Stimulated activated CD8-positive, alpha-beta memory T cell treated with anti-CD3 and anti-CD28 coated beads, Interleukin-15, amount 100 ng/mL, for 1 hour (primary cell): ENCODE measurements at regions not wholly inside any gene's neighbourhood (a gene's known extent, or its start where the extent isn't known, plus 50 kb on each side); places are given as distances from the start of the nearest gene placed in this dataset.

Experiments
- DNase-seq: peaks from one replicate; pipeline ENCODE4 v3.0.0-alpha.2; 2020; ENCODE audit warnings: low read depth

DNA sequence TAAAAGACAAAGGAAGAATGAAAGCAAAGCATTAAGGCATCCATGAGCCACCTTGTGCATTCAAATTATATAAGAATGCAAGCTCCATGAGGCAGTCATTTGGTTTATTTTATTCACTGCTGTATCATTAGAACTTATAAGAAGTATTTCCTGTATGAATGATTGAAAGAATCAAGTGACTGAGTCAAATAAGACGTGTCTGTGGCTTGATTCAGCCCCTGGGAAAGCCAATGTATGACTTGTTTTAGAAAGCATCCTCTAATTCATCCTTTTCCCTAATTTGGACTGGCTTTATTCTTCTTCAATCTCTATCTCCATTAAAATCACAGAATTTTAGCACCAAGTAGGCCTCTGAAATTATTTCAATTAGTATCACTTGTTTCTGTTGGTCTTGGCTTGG is 461.1 kb downstream of the LPIN1 start:
- no peak for DNase-seq

DNA sequence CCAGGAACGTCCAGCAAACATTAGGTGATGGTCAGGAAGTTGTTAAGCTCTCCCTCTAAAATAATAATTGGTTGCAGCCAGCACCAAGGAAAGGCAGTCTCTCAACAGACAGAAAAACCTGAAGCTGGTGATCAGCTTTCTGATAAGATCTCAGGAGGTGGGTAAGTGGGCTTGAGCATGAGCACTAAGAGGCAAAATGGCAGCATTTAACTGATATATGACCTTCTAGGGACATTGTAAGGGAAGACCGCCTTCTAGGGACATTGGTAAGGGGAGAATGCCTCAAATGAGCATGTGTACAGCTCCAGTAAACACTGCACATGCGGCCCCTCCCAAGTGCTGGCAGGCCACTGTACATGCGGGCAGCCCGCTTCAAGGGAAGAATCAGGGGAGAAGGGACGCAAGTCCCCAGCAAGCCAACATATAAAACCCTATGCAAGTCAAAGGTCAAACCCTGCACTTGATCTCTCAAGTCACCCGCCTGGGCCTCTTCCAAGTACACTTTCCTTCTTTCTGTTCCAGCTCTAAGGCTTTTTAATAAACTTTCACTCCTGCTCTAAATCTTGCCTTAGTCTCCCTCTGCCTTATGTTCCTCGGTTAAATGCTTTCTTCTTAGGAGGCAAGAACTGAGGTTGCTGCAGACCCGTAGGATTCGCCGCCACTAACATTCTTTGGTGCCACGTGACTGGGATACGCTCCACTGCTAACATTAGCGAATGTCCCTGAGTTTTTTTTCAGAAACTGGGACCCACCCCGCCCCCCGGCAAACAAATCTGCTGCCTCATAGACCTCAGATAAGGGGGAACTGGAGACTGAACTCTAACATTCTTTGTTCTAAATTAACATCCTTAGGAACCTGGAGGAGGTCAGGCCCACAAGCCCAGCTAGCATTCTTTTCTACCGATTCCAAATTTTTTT is 463.8 kb downstream of the LPIN1 start:
- no peak for DNase-seq

DNA sequence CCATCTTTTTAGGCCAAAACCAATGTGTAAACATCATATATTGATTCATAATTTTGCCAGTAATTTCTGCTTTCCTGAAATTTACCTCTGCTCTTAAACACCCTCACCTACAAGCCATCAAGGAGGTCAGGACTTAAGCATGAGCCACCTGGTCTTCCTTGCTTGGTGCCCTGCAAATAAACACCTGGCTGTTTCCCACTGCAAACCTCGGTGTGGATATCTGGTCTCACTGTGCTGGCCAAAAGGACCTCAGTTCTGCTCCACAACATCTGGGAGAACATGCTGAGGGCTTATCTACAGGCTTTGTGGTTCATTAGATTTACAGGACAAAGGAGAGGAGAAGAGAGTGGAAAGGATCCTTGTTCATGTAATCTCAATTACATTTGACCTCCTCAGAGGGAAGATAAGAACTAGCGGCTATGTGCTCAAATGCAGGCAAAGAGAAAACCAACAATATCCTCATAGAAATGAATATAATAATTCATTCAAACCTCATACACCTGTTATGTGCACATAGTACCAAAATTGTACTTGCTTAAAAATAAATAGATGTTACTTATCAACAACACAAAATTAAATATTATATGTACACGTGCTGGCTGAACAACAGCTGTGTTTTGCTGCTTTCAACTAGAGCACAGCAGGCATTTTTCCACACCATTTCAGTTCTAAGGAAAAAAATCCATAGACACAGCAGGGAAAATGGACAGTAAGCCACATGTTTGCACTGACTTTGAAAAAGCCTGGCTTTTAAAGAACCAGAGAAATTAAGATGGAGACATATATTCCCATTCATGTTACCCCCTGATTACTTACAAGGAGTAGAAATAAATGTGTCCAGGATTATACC is 465.1 kb downstream of the LPIN1 start:
- DNase-seq: no peak

DNA sequence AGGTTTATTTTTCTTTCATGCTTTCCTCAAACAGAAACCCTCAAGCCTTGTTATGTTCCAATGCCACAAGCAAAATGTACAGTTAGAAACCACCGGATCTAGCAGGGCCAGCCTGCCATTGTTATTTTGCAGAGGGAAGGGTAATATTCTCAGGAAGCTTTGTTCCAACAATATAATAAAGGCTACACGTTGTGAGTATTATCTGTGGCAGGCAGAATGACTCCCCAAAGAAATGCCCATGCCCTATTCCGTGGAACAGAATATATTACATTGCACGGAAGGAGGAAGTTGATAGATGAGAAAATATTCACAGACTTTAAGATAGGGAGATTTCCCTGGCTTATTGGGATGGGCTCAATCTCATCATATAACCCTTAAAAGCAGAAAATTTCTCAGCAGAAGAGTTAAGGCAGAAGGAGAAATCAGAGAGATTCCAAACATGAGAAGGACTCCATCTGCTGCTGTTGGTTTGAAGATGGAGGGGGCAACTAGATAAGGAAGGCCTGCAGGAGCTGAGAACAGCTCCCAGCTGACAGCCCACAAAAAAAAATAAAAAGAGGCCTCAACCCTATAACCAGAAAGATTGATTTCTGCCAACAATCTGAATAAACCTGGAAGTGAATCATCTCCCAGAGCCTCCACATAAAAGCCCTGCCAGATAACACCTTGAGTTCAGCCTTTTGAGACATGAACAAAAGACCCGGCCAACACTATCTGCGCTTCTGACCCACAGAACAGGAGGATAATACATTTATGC is 466.6 kb downstream of the LPIN1 start:
- DNase-seq: no peak

DNA sequence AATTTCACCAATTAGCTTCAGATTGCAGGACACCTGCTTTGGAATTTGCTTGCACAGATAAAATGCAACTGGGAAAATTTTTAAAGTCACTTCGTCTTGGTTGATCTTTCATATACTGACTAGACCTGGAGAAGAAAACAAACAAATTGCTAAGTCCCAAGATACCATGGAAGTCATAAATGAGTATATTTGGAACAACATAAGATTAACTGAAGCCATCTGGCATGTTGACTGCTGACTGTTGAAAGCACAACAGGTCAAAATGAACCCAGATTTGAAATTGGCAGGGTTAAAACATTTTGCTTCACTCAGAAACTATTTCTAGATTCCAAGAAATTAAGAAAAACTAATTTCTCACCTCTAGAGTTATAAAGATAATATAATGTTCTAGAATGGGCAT is 470.7 kb downstream of the LPIN1 start:
- DNase-seq: no peak

DNA sequence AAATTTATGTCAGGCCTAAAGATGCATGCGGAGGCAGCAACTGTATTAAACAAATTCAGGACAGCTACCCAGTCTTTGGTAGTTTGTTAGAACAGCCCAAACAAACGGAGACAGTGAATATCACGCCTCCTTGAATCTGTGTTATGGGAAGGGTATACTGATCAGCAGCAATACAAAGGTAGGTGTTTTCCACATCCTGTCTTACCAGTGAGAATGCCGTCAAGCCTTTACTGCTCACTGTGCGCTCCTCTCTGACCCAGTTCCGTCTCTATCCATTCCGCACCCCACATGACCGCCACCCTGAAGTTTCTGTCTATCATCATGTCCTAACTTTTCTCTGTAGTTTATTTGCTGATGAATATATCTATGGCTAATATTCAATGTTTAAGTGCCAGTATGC is 473.3 kb downstream of the LPIN1 start:
- no peak for DNase-seq

DNA sequence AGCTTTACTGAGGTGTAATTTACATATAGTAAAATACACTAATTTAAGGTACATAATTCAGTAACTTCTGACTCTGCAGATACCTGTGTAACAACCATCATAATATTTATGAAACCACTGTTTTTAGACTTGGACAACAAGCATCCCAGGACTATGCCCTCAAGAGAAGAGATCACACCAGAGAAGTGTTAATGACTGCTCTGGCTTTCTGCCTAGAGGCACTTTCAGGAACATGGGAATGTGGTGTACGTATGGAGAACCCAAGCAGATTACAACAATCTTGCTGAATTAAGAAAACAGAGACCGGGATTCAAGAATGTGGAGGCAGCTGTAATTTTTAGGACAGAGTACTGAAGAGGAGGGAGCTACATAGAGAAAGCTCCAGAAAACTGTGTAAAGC is 475.2 kb downstream of the LPIN1 start:
- no peak for DNase-seq

DNA sequence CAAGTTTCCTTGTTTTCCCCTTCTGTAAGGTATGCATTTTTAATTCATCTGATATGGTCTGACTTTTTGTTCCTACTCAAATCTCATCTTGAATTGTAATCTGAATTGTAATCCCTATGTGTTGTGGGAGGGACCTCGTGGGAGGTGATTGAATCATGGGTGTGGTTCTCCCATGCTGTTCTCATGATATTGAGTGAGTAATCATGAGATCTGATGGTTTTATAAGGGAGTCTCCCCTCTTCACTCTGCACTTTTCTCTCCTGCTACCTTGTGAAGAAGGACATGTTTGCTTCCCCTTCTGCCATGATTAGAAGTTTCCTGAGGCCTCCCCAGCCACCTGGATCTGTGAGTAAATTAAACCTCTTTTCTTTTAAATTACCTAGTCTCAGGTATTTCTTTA is 476.1 kb downstream of the LPIN1 start:
- no peak for DNase-seq

DNA sequence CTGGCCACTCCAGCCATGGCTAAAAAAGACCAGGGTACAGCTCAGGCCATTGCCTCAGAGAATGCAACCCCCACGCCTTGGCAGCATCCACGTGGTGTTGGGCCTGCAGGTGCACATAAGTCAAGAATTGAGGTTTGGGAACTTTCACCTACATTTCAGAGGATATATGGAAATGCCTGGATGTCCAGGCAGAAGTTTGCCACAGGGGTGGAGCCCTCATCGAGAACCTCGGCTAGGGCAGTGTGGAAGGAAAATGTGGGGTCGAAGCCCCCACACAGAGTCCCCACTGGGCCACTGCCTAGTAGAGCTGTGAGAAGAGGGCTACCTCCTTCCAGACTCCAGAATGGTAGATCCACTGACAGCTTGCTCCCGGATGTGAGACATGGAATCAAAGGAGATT is 477.3 kb downstream of the LPIN1 start:
- no peak for DNase-seq

DNA sequence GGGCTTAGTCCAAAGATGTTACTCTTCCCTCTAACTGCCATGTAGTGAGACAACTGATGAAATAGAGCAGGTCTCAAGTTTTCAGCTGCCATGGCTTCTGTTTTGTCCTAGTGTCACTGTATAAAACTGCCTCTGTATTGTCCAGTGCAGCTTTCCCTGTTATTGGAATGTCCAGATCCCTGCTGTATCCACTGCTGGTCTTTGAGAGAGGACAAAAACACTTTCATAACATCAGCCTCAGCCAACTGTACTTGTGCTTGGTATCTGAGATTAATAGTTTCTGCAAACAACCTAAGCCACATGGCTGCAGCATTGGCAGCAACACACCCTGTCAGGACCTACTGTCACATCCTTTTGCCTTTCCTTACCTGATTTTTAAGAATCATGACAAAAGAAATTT is 480.2 kb downstream of the LPIN1 start:
- no peak for DNase-seq

DNA sequence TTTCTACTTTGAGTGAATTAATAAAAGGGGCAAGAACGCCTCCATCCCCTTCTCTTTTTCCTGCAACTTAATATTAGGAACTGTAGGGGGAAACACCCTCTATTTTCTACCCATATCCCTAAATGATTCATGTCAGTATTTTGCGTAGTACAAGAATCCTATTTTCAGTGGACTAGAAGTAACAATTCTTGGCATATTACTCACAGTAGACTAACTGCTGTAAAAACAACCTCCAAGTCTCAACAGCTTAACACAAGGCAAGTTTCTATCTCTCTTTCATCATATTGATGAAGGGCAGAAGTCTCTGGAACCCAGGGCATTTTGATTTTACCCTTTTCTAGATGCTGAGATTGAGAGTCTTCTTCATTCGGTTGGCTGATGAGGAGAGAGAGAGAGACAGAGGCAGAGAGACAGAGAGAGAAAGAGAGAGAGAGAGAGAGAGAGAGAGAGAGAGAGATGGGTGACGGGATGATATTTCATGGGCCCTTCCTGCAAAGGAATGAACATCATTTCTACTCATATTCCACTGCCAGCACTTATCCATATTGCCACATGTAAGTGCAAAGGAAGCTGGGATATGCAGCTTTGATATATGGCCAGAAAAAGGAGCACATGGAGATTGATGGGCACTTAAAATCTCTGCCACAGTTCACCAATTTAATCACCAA is 481.6 kb downstream of the LPIN1 start:
- DNase-seq: no peak

DNA sequence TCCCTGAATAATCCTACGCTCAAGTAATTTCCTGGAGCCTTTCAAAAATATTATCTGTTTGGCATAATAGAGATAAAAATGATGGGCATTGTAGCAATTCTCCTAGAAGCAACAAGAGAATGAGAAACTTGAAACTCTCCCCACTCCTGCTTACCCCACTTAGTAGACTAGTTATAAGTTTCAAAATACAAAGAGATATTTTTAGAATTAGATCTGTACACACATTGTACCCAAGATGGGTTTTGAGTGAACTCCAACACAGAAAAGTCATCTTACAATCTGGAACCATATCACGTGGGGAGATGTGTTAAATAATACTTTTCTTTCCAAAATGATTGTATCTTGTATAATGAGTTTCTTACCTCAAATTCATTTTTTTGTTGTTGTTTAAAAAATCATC is 484.9 kb downstream of the LPIN1 start:
- no peak for DNase-seq

DNA sequence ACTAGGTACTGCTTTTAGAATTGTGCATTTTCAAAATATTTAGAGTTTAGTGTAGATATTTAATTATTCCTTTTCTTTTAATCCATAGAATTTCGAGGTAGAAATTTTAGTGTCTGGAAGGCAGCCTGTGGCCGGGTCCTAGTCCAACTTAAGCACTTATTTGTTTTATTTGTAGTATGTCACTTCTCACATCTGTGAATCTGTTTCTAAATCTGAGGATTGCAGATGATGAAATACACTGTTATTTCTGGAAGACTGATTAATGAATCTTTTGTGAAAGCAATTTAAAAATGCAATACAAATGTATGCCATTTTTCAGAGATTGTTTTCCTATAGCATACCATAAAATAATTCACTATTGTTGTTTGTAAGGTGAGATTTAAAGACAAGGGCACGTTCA is 483.9 kb upstream of the TRIB2 start:
- no peak for DNase-seq

DNA sequence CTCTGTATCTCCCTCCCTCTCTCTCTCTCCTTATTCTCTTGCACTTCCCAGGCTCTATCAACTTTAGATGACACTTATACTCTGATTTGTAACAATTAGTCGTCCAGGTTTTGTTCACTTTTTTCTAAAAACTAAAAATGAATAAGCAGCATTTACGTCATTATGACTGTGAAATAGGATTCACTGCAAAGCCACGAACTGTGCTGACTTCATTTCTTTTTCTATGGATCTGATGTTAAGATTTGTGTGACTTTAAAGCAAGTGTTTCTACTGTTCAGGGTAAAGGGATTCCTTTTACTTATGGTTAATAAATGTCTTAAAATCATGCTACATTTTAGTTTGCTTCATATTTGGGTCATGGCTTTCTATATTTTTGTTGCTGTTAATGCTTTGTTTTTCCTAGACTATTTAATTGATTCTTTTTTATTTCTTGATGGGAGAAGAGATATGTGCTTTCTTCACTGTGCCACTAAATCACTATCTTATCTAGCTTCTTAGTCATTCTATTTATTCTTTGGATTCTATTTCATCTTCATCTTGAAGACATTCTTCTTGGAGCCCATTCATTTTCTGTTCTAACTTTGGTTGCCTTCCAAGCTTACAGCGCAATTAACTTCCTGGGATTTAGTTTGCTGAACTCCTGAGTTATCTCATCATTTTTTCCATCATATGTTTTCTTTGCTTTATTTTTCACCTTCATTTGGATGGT is 480.4 kb upstream of the TRIB2 start:
- DNase-seq: no peak

DNA sequence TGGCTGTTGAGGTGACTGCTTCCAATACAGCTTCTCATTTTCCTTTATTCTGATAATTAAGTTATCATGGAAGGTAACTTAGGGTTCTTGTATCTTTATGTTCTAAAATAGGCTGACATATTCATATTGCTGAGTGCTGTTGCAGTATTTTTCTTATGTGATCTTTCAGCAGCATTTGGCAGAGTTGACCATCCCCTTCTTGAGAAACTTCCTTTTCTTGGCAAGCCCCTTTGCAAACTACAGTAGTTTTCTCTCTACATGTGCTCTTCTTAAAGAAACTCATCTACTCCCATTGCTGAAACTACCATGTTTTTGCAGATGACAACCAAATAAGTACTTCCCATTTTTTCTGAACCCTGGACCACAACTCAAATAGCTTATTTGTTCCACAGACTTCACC is 476.5 kb upstream of the TRIB2 start:
- DNase-seq: no peak

DNA sequence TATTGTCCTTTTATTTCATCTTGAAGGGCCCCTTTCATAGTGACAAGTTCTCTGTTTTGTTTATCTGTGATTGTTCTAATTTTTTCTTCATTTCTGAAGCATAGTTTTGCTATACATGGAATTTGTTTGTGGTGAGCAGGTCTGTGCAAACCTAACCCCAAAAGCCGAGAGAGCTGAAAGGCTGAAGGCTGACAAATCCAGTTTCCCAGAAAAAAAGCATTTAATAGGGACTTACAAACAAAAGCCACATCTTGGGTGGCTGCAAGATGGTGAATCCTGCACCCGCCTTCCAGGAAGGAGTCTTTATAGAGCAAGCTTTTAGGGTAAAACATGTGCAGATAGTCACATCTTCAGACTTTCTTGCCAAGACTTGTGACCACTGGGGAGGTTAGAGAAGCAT is 473.4 kb upstream of the TRIB2 start:
- DNase-seq: no peak

DNA sequence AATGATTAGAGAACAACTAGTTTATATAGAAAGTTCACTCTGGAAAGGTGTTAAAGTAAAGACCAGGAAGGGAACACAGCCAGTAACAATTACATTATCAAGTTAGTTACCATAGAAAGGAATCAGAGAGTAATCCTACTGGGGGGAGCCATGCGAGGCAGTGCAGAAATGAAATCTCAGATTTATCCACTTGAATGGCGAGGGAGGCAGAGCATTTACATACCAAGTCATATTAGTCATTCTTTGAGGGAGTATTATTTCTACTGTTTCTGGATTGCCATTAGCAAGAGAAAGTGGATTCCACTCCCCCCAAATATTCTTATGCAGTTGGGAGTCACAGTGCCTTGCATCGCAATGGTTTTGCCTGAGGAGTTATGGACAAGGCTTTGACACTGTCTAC is 472.7 kb upstream of the TRIB2 start:
- DNase-seq: no peak

DNA sequence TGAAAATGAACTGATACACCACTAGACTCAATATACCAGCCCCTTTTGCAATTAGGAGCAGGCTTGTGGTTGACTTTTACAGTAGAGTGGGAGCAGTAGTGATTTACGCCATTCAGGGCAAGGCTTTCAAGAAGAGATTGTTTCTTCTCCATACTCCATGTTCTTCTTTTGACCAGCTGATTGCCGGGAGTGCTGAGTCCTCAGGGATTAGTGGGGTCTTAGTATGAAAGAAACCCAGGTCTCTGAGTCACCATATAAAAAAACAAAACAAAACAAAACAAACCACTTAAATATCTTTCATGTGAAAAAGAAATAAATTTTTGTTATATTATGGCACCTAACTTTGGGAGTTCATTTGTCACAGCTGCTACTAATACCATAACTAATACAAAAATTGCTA is 465.6 kb upstream of the TRIB2 start:
- no peak for DNase-seq

DNA sequence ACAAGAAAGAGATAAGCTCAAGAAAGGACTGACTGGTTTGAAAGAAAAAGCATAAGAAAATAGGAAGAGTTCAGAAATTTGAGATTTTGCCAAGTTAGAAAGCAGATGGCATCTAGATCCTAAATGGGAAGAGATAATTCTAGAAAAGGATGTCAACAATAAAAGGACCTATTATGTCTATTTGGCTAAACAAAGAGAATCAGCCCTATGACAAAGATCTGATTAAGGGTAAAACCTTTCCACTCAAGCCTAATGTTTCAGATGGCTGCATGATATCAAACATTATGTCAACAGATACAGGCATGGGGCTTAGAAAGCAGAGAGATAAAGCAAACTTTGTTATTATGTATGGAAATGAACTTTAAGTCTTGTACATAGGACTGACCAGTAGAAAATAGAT is 465.0 kb upstream of the TRIB2 start:
- DNase-seq: no peak

DNA sequence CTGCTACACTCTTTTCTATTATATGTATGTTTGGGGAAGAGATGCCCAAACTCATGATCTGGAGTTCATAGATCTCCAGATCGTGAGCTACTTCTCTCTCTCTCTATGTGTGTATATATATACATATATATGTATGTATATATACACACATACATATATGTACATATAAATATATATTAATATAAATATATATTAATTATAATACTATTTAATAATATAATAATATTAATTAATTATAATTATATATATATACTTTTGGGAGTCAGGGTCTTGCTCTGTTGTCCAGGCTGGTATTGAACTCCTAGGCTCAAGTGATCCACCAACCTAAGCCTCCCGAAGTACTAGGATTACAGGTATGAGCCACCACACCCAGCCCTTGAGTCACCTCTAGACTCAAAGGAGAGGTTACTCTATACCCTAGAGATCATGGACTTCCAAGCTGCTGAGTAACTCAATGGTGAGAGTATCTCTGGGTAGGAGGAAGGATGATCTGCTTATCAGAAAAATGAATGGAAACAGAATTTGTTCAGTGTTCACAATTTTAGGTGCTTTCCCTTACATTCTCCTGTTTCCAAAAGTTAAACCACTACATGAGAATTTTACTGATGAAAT is 463.5 kb upstream of the TRIB2 start:
- DNase-seq: no peak

DNA sequence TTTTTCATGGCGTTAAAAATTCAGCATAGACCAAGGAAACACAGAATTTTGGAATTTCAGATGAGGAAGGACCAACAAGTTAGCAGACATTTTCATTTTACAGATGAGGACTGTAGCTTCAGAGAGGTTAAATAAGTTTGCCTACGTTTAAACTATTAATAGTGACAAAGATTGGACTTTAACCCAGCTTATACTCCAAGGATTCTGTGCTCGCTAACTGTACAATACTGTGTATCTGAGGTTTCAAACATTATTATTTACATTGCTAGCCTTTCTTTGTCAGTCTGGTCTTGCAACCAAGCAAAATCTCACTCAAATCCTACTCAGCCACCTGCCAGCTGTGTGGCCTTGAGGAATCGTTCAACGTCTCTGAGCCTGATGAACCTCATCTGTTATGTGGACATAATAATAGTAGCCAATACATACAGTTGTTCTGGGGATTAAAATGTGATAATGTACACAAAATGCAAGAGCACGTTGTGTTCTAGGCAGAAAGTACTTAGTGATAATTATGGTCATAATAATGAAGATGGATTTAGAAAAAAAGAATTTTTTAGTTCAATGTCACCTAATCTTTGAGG is 462.4 kb upstream of the TRIB2 start:
- DNase-seq: no peak
